Right forelimb (tissue), 1 donor: ENCODE measurements at regions not wholly inside any gene's neighbourhood (a gene's known extent, or its start where the extent isn't known, plus 50 kb on each side); places are given as distances from the start of the nearest gene placed in this dataset.

ENCODE experiments used
- DNase-seq: peaks from one replicate; pipeline ENCODE4 v3.0.0-alpha.2; 2018

- DNase-seq = no peak
These were observed 124.5 kb downstream of the AQP4 start for GRCh38 chr18:26741048-26741447.

GRCh38 chr18:26740396-26740795 is 125.1 kb downstream of the AQP4 start:
- no peak for DNase-seq

- DNase-seq = no peak
These were observed 126.8 kb downstream of the AQP4 start for GRCh38 chr18:26738706-26739105.

GRCh38 chr18:26736301-26736700 is 129.2 kb downstream of the AQP4 start:
- DNase-seq = no peak

GRCh38 chr18:26734760-26735159 is 130.7 kb downstream of the AQP4 start:
- no peak for DNase-seq

GRCh38 chr18:26729449-26729848 is 136.1 kb downstream of the AQP4 start:
- DNase-seq = no peak

GRCh38 chr18:26729008-26729407 is 136.5 kb downstream of the AQP4 start:
- DNase-seq = no peak

GRCh38 chr18:26723981-26724380 is 141.5 kb downstream of the AQP4 start:
- no peak for DNase-seq

- no peak for DNase-seq
These were observed 143.0 kb downstream of the AQP4 start for GRCh38 chr18:26722565-26722931.

- no peak for DNase-seq
These were observed 143.5 kb downstream of the AQP4 start for GRCh38 chr18:26721854-26722564.

- DNase-seq = no peak
These were observed 145.6 kb downstream of the AQP4 start for GRCh38 chr18:26719896-26720295.

- DNase-seq = no peak
These were observed 148.3 kb downstream of the AQP4 start for GRCh38 chr18:26717123-26717719.

GRCh38 chr18:26714739-26715138 is 150.8 kb downstream of the AQP4 start:
- no peak for DNase-seq

GRCh38 chr18:26711756-26712155 is 153.8 kb downstream of the AQP4 start:
- no peak for DNase-seq

- DNase-seq = no peak
These were observed 154.9 kb downstream of the AQP4 start for GRCh38 chr18:26710470-26711096.

- no peak for DNase-seq
These were observed 155.6 kb downstream of the AQP4 start for GRCh38 chr18:26709897-26710296.

- DNase-seq = no peak
These were observed 156.4 kb downstream of the AQP4 start for GRCh38 chr18:26708806-26709716.

- no peak for DNase-seq
These were observed 158.6 kb downstream of the AQP4 start for GRCh38 chr18:26706911-26707351.

GRCh38 chr18:26705757-26706156 is 157.4 kb upstream of the KCTD1 start:
- DNase-seq = no peak

- DNase-seq = no peak
These were observed 155.0 kb upstream of the KCTD1 start for GRCh38 chr18:26703170-26703930.

- no peak for DNase-seq
These were observed 153.7 kb upstream of the KCTD1 start for GRCh38 chr18:26702086-26702485.

- DNase-seq = no peak
These were observed 152.4 kb upstream of the KCTD1 start for GRCh38 chr18:26700728-26701127.
